ENCODE measurements at regions not wholly inside any gene's neighbourhood (a gene's known extent, or its start where the extent isn't known, plus 50 kb on each side); places are given as distances from the start of the nearest gene placed in this dataset.

DNA sequence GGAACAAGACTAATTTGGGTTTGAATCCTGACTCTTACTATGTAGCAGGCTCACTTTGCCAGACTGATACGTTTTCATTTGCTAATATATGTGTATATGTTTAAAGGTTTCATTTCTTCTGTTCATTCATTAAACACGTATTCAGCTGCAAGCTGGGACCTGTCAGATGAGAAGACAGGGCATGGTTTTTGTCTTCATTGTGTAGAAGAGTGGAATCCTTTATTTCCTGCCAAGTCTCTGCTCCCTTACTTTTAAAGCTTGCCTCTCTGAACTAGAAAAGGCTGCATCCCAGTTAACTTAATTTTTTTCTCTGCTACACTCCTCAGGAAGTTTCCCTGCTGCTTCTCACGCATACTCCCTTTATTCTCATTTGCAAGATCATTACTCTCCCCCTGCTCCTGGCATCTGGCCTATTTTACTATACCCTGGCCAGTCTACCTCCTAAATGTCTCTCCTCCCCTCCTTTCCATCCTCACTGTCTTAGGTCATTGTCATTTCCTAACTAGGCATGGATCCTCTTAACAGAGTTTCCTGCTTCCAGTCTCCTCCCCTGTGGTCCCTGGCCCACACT, 141.0 kb upstream of the TMTC4 start:
- TF ChIP-seq, protein P1, sequence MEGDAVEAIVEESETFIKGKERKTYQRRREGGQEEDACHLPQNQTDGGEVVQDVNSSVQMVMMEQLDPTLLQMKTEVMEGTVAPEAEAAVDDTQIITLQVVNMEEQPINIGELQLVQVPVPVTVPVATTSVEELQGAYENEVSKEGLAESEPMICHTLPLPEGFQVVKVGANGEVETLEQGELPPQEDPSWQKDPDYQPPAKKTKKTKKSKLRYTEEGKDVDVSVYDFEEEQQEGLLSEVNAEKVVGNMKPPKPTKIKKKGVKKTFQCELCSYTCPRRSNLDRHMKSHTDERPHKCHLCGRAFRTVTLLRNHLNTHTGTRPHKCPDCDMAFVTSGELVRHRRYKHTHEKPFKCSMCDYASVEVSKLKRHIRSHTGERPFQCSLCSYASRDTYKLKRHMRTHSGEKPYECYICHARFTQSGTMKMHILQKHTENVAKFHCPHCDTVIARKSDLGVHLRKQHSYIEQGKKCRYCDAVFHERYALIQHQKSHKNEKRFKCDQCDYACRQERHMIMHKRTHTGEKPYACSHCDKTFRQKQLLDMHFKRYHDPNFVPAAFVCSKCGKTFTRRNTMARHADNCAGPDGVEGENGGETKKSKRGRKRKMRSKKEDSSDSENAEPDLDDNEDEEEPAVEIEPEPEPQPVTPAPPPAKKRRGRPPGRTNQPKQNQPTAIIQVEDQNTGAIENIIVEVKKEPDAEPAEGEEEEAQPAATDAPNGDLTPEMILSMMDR (IDR thresholded peaks at IDR 0.05; ENCODE audit: insufficient read depth, low read length): no peak
- no peak for TF ChIP-seq POLR2AphosphoS5 (IDR thresholded peaks at IDR 0.05; ENCODE audit: low read depth)
- TF ChIP-seq GABPA (IDR thresholded peaks at IDR 0.05; ENCODE audit: low read depth): no peak
- TF ChIP-seq, protein P2, sequence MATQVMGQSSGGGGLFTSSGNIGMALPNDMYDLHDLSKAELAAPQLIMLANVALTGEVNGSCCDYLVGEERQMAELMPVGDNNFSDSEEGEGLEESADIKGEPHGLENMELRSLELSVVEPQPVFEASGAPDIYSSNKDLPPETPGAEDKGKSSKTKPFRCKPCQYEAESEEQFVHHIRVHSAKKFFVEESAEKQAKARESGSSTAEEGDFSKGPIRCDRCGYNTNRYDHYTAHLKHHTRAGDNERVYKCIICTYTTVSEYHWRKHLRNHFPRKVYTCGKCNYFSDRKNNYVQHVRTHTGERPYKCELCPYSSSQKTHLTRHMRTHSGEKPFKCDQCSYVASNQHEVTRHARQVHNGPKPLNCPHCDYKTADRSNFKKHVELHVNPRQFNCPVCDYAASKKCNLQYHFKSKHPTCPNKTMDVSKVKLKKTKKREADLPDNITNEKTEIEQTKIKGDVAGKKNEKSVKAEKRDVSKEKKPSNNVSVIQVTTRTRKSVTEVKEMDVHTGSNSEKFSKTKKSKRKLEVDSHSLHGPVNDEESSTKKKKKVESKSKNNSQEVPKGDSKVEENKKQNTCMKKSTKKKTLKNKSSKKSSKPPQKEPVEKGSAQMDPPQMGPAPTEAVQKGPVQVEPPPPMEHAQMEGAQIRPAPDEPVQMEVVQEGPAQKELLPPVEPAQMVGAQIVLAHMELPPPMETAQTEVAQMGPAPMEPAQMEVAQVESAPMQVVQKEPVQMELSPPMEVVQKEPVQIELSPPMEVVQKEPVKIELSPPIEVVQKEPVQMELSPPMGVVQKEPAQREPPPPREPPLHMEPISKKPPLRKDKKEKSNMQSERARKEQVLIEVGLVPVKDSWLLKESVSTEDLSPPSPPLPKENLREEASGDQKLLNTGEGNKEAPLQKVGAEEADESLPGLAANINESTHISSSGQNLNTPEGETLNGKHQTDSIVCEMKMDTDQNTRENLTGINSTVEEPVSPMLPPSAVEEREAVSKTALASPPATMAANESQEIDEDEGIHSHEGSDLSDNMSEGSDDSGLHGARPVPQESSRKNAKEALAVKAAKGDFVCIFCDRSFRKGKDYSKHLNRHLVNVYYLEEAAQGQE (IDR thresholded peaks at IDR 0.05; ENCODE audit: insufficient replicate concordance, low read depth): no peak
